ENCODE measurements at regions not wholly inside any gene's neighbourhood (a gene's known extent, or its start where the extent isn't known, plus 50 kb on each side); places are given as distances from the start of the nearest gene placed in this dataset.
"Not testable (repeated sequence)": the region's sequence is repeated elsewhere in the genome, so short reads cannot be mapped to it uniquely, and the experiment has no call there.

GRCh38 chr10:9550810-9551209, 1466.9 kb upstream of the CELF2 start:
- no peak for FAIRE-seq

GRCh38 chr10:9554321-9554720, 1463.4 kb upstream of the CELF2 start:
- no peak for FAIRE-seq
- no peak for DNase-seq (ENCODE audit: extremely low spot score, insufficient read length, low read depth)

More at GRCh38 chr10:9550810-9551209, 1466.9 kb upstream of the CELF2 start:
- no peak for DNase-seq (ENCODE audit: extremely low spot score, insufficient read length, low read depth)

GRCh38 chr10:9560976-9561375, 1456.7 kb upstream of the CELF2 start:
- no peak for FAIRE-seq

GRCh38 chr10:9561821-9562505, 1455.7 kb upstream of the CELF2 start:
- DNase-seq (ENCODE audit: extremely low spot score, insufficient read length, low read depth) (no peak), FAIRE-seq (no peak)

More at GRCh38 chr10:9560976-9561375, 1456.7 kb upstream of the CELF2 start:
- no peak for DNase-seq (ENCODE audit: extremely low spot score, insufficient read length, low read depth)

- FAIRE-seq (no peak), DNase-seq (ENCODE audit: extremely low spot score, insufficient read length, low read depth) (no peak)
These were observed 1439.9 kb upstream of the CELF2 start for GRCh38 chr10:9577746-9578145.

- DNase-seq (ENCODE audit: extremely low spot score, insufficient read length, low read depth) = no peak
- FAIRE-seq = no peak
These were observed 1438.5 kb upstream of the CELF2 start for GRCh38 chr10:9579110-9579705.

- not testable (repeated sequence) for DNase-seq (ENCODE audit: extremely low spot score, insufficient read length, low read depth); FAIRE-seq
These were observed 1434.9 kb upstream of the CELF2 start for GRCh38 chr10:9582803-9583202.

- no peak for FAIRE-seq
- DNase-seq (ENCODE audit: extremely low spot score, insufficient read length, low read depth) = no peak
These were observed 1421.2 kb upstream of the CELF2 start for GRCh38 chr10:9596368-9596920.

- DNase-seq (ENCODE audit: extremely low spot score, insufficient read length, low read depth) (no peak), FAIRE-seq (no peak)
These were observed 1414.7 kb upstream of the CELF2 start for GRCh38 chr10:9602998-9603397.

GRCh38 chr10:9603972-9604371, 1413.7 kb upstream of the CELF2 start:
- no peak for DNase-seq (ENCODE audit: extremely low spot score, insufficient read length, low read depth)
- FAIRE-seq = no peak

- FAIRE-seq = no peak
- DNase-seq (ENCODE audit: extremely low spot score, insufficient read length, low read depth) = no peak
These were observed 1412.4 kb upstream of the CELF2 start for GRCh38 chr10:9605231-9605630.

- no peak for DNase-seq (ENCODE audit: extremely low spot score, insufficient read length, low read depth)
- no peak for FAIRE-seq
These were observed 1409.1 kb upstream of the CELF2 start for GRCh38 chr10:9608602-9609001.

GRCh38 chr10:9613338-9614075, 1404.2 kb upstream of the CELF2 start:
- DNase-seq (ENCODE audit: extremely low spot score, insufficient read length, low read depth) = no peak
- peak; percentile 21 for FAIRE-seq

GRCh38 chr10:9615189-9615588, 1402.5 kb upstream of the CELF2 start:
- FAIRE-seq = no peak

GRCh38 chr10:9621216-9621615, 1396.5 kb upstream of the CELF2 start:
- DNase-seq (ENCODE audit: extremely low spot score, insufficient read length, low read depth) = no peak
- no peak for FAIRE-seq

More at GRCh38 chr10:9615189-9615588, 1402.5 kb upstream of the CELF2 start:
- DNase-seq (ENCODE audit: extremely low spot score, insufficient read length, low read depth) = no peak

- DNase-seq (ENCODE audit: extremely low spot score, insufficient read length, low read depth) = no peak
These were observed 1392.4 kb upstream of the CELF2 start for GRCh38 chr10:9625304-9625703.

GRCh38 chr10:9634466-9634865, 1383.2 kb upstream of the CELF2 start:
- FAIRE-seq (no peak), DNase-seq (ENCODE audit: extremely low spot score, insufficient read length, low read depth) (no peak)

More at GRCh38 chr10:9625304-9625703, 1392.4 kb upstream of the CELF2 start:
- FAIRE-seq = no peak

GRCh38 chr10:9635691-9636090, 1382.0 kb upstream of the CELF2 start:
- DNase-seq (ENCODE audit: extremely low spot score, insufficient read length, low read depth) (no peak), FAIRE-seq (no peak)

- FAIRE-seq = no peak
- DNase-seq (ENCODE audit: extremely low spot score, insufficient read length, low read depth) = no peak
These were observed 1381.5 kb upstream of the CELF2 start for GRCh38 chr10:9636216-9636615.

- FAIRE-seq (no peak), DNase-seq (ENCODE audit: extremely low spot score, insufficient read length, low read depth) (no peak)
These were observed 1373.9 kb upstream of the CELF2 start for GRCh38 chr10:9643782-9644181.

- FAIRE-seq = no peak
These were observed 1372.3 kb upstream of the CELF2 start for GRCh38 chr10:9645404-9645803.

More at GRCh38 chr10:9645404-9645803, 1372.3 kb upstream of the CELF2 start:
- no peak for DNase-seq (ENCODE audit: extremely low spot score, insufficient read length, low read depth)

Data from GM18507 (cell line).